Neural cell (in vitro differentiated cells): ENCODE measurements at regions not wholly inside any gene's neighbourhood (a gene's known extent, or its start where the extent isn't known, plus 50 kb on each side); places are given as distances from the start of the nearest gene placed in this dataset.

Source experiments
- H2AFZ ChIP-seq: fragments of 200-600, 300-800 bp; sonication (generic), shearing (Covaris generic); 2 replicates; pipeline ENCODE4 v1.6.0; 2014; ENCODE audit warnings: low read depth, mild to moderate bottlenecking, antibody characterized with exemption, low read length, moderate library complexity
- H3F3A ChIP-seq: fragments of 200-600 bp; shearing (Covaris generic); 2 replicates; pipeline ENCODE4 v1.6.1; 2016; ENCODE audit warnings: mild to moderate bottlenecking, moderate library complexity, mixed read lengths, antibody characterized with exemption, low read length; ENCODE audit not compliant: insufficient read depth, poor library complexity, severe bottlenecking
- H3K27ac ChIP-seq: fragments of 200-600, 300-800 bp; sonication (generic), shearing (Covaris generic); 2 replicates; pipeline ENCODE4 v1.5.1; 2014; ENCODE audit warnings: mild to moderate bottlenecking, low read length, moderate library complexity
- H3K27me3 ChIP-seq: fragments of 300-800, 200-600 bp; sonication (generic), shearing (Covaris generic); 2 replicates; pipeline ENCODE4 v1.6.0; 2014; ENCODE audit warnings: mild to moderate bottlenecking, low read depth, low read length, moderate library complexity; ENCODE audit not compliant: insufficient read depth
- H3K36me3 ChIP-seq: fragments of 300-800, 200-600 bp; sonication (generic), shearing (Covaris generic); 2 replicates; pipeline ENCODE4 v1.5.1; 2014; ENCODE audit warnings: mild to moderate bottlenecking, antibody characterized with exemption, low read length, moderate library complexity; ENCODE audit not compliant: insufficient read depth
- H3K4me2 ChIP-seq: fragments of 300-800, 200-600 bp; sonication (generic), shearing (Covaris generic); 2 replicates; pipeline ENCODE4 v1.6.0; 2014; ENCODE audit warnings: mild to moderate bottlenecking, low read length
- H3K4me3 ChIP-seq: fragments of 300-800, 200-600 bp; sonication (generic), shearing (Covaris generic); 2 replicates; pipeline ENCODE4 v1.5.1; 2014; ENCODE audit warnings: mild to moderate bottlenecking, low read length, moderate library complexity
- H3K79me2 ChIP-seq: fragments of 200-600 bp; shearing (Covaris generic); replicated peaks from 2 replicates; pipeline ENCODE4 v1.6.0; 2014; ENCODE audit warnings: mild to moderate bottlenecking, low read length, moderate library complexity; ENCODE audit not compliant: insufficient read depth
- H3K9ac ChIP-seq: fragments of 300-800, 200-600 bp; sonication (generic), shearing (Covaris generic); 2 replicates; pipeline ENCODE4 v1.6.1; 2016; ENCODE audit warnings: mild to moderate bottlenecking, low read length, mixed read lengths
- H3K9me2 ChIP-seq: fragments of 200-600 bp; shearing (Covaris generic); 2 replicates; pipeline ENCODE4 v1.6.1; 2016; ENCODE audit warnings: mild to moderate bottlenecking, low read length, mixed read lengths; ENCODE audit not compliant: insufficient read depth
- H3K9me3 ChIP-seq: fragments of 200-600, 300-800 bp; sonication (generic), shearing (Covaris generic); 2 replicates; pipeline ENCODE4 v1.6.1; 2016; ENCODE audit warnings: mild to moderate bottlenecking, mixed run types, low read length, moderate library complexity, mixed read lengths
- H4K20me1 ChIP-seq: fragments of 200-600 bp; shearing (Covaris generic); 2 replicates; pipeline ENCODE4 v1.6.1; 2016; ENCODE audit warnings: mild to moderate bottlenecking, mixed run types; ENCODE audit not compliant: insufficient read depth
- CTCF ChIP-seq: fragments of 450-650 bp; IDR thresholded peaks from 2 replicates; pipeline ENCODE4 v1.5.1; 2014; ENCODE audit warnings: antibody characterized with exemption, mild to moderate bottlenecking, moderate library complexity; ENCODE audit not compliant: poor library complexity, severe bottlenecking
- EP300 ChIP-seq: fragments of 450-650 bp; conservative IDR thresholded peaks from 2 replicates; pipeline ENCODE4 v1.6.1; 2014; ENCODE audit warnings: antibody characterized with exemption, mild to moderate bottlenecking, moderate library complexity; ENCODE audit not compliant: poor library complexity, severe bottlenecking
- EZH2 ChIP-seq: fragments of 200-600, 300-800 bp; shearing (Covaris generic), sonication (generic); IDR thresholded peaks from 2 replicates; pipeline ENCODE4 v1.6.1; 2014; ENCODE audit warnings: antibody characterized with exemption, low read length, borderline replicate concordance, mild to moderate bottlenecking; ENCODE audit not compliant: insufficient read depth, poor library complexity, severe bottlenecking
- MXI1 ChIP-seq: fragments of 450-650 bp; conservative IDR thresholded peaks from 2 replicates; pipeline ENCODE4 v1.6.1; 2014; ENCODE audit warnings: antibody characterized with exemption, mild to moderate bottlenecking; ENCODE audit not compliant: poor library complexity, severe bottlenecking
- POLR2AphosphoS5 ChIP-seq: IDR thresholded peaks from 2 replicates; pipeline ENCODE4 v1.6.1; 2012
- RAD21 ChIP-seq: fragments of 450-650 bp; conservative IDR thresholded peaks from 2 replicates; pipeline ENCODE4 v1.6.1; 2014; ENCODE audit warnings: antibody characterized with exemption, mild to moderate bottlenecking, moderate library complexity
- REST ChIP-seq: IDR thresholded peaks from 2 replicates; pipeline ENCODE4 v1.6.1; 2012; ENCODE audit warnings: borderline replicate concordance
- SMC3 ChIP-seq: fragments of 450-650 bp; conservative IDR thresholded peaks from 2 replicates; pipeline ENCODE4 v1.6.1; 2014; ENCODE audit warnings: antibody characterized with exemption, mild to moderate bottlenecking, moderate library complexity; ENCODE audit not compliant: poor library complexity
- TAF1 ChIP-seq: IDR thresholded peaks from 2 replicates; pipeline ENCODE4 v1.6.1; 2012; ENCODE audit warnings: low read depth

GRCh38 chr5:169512385-169512784, 71.2 kb upstream of the SPDL1 start:
- Histone ChIP-seq H3K4me2 (no peak overlapping the region), H3K4me3 (no peak overlapping the region), H3K9me2 (no peaks in the 10 kb centered on the region), H3K79me2 (no peaks in the 10 kb centered on the region), H3K36me3 (no peaks in the 10 kb centered on the region), H3K9me3 (no peaks in the 10 kb centered on the region), H3K9ac (no peak overlapping the region), H2AFZ (no peak overlapping the region), H3F3A (no peaks in the 10 kb centered on the region), H4K20me1 (no peaks in the 10 kb centered on the region), H3K27me3 (no peaks in the 10 kb centered on the region), H3K27ac (no peak overlapping the region)
- no peak for TF ChIP-seq CTCF
- TF ChIP-seq EP300, result no peak
- no peak for TF ChIP-seq RAD21
- TF ChIP-seq TAF1, result no peak
- no peak for TF ChIP-seq REST
- TF ChIP-seq EZH2, result no peak
- no peak for TF ChIP-seq SMC3
- no peak for TF ChIP-seq POLR2AphosphoS5
- no peak for TF ChIP-seq MXI1

- Histone ChIP-seq H2AFZ (no peak overlapping the region), H3K27ac (no peak overlapping the region), H3K9me3 (no peaks in the 10 kb centered on the region), H4K20me1 (no peaks in the 10 kb centered on the region), H3K79me2 (no peaks in the 10 kb centered on the region), H3K36me3 (no peaks in the 10 kb centered on the region), H3K27me3 (no peaks in the 10 kb centered on the region), H3K4me3 (no peak overlapping the region), H3K9me2 (no peaks in the 10 kb centered on the region), H3F3A (no peaks in the 10 kb centered on the region), H3K4me2 (no peak overlapping the region), H3K9ac (no peak overlapping the region)
- TF ChIP-seq CTCF, result no peak
- TF ChIP-seq EP300, result no peak
- no peak for TF ChIP-seq TAF1
- TF ChIP-seq REST, result no peak
- no peak for TF ChIP-seq MXI1
- no peak for TF ChIP-seq RAD21
- no peak for TF ChIP-seq EZH2
- no peak for TF ChIP-seq POLR2AphosphoS5
- TF ChIP-seq SMC3, result no peak
Observed at GRCh38 chr5:169511708-169512107, 71.9 kb upstream of the SPDL1 start.
